Endodermal cell (in vitro differentiated cells): ENCODE measurements at regions not wholly inside any gene's neighbourhood (a gene's known extent, or its start where the extent isn't known, plus 50 kb on each side); places are given as distances from the start of the nearest gene placed in this dataset.
"Not testable (repeated sequence)": the region's sequence is repeated elsewhere in the genome, so short reads cannot be mapped to it uniquely, and the experiment has no call there.

Experiments used
- DNase-seq: peaks from one replicate; pipeline ENCODE4 v3.0.0-alpha.2; 2017
- H3K27ac ChIP-seq: 2 replicates; pipeline ENCODE4 v1.5.1; 2013; ENCODE audit warnings: mild to moderate bottlenecking, low read depth, low read length, moderate library complexity
- H3K27me3 ChIP-seq: 2 replicates; pipeline ENCODE4 v1.6.1; 2013; ENCODE audit warnings: mild to moderate bottlenecking, low read length, moderate library complexity; ENCODE audit not compliant: insufficient read depth, control insufficient read depth, poor library complexity, severe bottlenecking
- H3K36me3 ChIP-seq: 2 replicates; pipeline ENCODE4 v1.7.0; 2013; ENCODE audit warnings: mild to moderate bottlenecking, low read length, moderate library complexity; ENCODE audit not compliant: control insufficient read depth, insufficient read depth
- H3K4me1 ChIP-seq: one replicate; pipeline ENCODE4 v1.7.0; 2013; ENCODE audit warnings: low read length; ENCODE audit not compliant: control insufficient read depth, insufficient read depth
- H3K4me3 ChIP-seq: 2 replicates; pipeline ENCODE4 v1.5.1; 2013; ENCODE audit warnings: mild to moderate bottlenecking, low read length, moderate library complexity
- H3K9ac ChIP-seq: 2 replicates; pipeline ENCODE4 v1.6.1; 2013; ENCODE audit warnings: mild to moderate bottlenecking, low read length, moderate library complexity; ENCODE audit not compliant: poor library complexity, severe bottlenecking; ENCODE audit errors: extremely low read depth
- H3K9me3 ChIP-seq: 2 replicates; pipeline ENCODE4 v1.6.1; 2013; ENCODE audit warnings: mild to moderate bottlenecking, low read length, moderate library complexity; ENCODE audit not compliant: control insufficient read depth
- H3K27ac Mint-ChIP-seq: 2 replicates; pipeline ENCODE4 v1.8.0; 2020; ENCODE audit warnings: mixed read lengths
- H3K27me3 Mint-ChIP-seq: 2 replicates; pipeline ENCODE4 v1.8.0; 2021; ENCODE audit warnings: mild to moderate bottlenecking, mixed read lengths; ENCODE audit not compliant: insufficient read depth
- H3K36me3 Mint-ChIP-seq: 2 replicates; pipeline ENCODE4 v1.8.0; 2020; ENCODE audit warnings: low read depth, mixed read lengths
- H3K4me1 Mint-ChIP-seq: 2 replicates; pipeline ENCODE4 v1.8.0; 2020; ENCODE audit warnings: mixed read lengths
- H3K4me3 Mint-ChIP-seq: 2 replicates; pipeline ENCODE4 v1.8.0; 2020; ENCODE audit warnings: mild to moderate bottlenecking, moderate library complexity, mixed read lengths
- H3K9me3 Mint-ChIP-seq: 2 replicates; pipeline ENCODE4 v1.8.0; 2020; ENCODE audit warnings: mild to moderate bottlenecking, mixed read lengths
- WGBS, 2 experiments: methylation state at CpG; one replicate each; pipeline versions ENCODE4 v1.1.5 to v1.1.7; 2013; ENCODE audit warnings: missing lambda C conversion rate in 2 of 2, mixed read lengths in 1 of 2; ENCODE audit not compliant: insufficient coverage in 1 of 2, insufficient read length in 1 of 2; 5-methylcytosine and 5-hydroxymethylcytosine counted together
- TF ChIP-seq, protein P1 (sequence below): fragments of 200-600 bp; sonication (generic); conservative IDR thresholded peaks from 2 replicates; pipeline ENCODE4 v1.5.0; 2021; ENCODE audit warnings: antibody characterized with exemption, mild to moderate bottlenecking

DNA sequence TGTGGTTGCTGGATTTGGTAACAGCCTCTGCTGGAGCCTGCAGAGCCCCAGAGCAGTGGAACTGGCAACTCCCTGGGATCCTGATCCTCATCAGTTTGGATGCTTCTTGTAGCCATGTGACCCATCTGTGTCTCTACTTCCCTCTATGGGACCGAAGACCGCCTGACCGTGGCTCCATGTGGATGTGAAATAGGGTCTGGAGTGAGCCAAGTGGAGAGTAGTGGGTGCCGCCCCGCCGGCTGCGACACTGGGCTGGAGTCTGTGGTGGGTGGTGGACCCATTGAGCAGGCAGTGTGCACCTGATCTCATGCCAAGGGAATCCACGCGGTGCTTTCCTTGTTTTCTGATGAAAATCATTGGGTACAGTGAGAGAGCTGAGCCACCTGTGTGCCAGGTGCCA lies 543.2 kb upstream of the B3GAT1 start:
- H3K4me1 Mint-ChIP-seq = peaks cover 14% of the 10 kb centered on the region
- H3K9me3 ChIP-seq = no peaks in the 10 kb centered on the region
- H3K27ac Mint-ChIP-seq = no peak overlapping the region
- H3K9me3 Mint-ChIP-seq = no peaks in the 10 kb centered on the region
- H3K4me1 ChIP-seq = peaks cover 2% of the 10 kb centered on the region
- H3K4me3 ChIP-seq = no peak overlapping the region
- H3K27me3 Mint-ChIP-seq = peaks cover 3% of the 10 kb centered on the region
- no peaks in the 10 kb centered on the region for H3K36me3 ChIP-seq
- H3K9ac ChIP-seq = no peak overlapping the region
- 96 to 100% methylated on average over 3 to 9 of the region's 9 CpGs for WGBS, 2 experiments
- H3K27ac ChIP-seq = no peak overlapping the region
- TF ChIP-seq, protein P1, sequence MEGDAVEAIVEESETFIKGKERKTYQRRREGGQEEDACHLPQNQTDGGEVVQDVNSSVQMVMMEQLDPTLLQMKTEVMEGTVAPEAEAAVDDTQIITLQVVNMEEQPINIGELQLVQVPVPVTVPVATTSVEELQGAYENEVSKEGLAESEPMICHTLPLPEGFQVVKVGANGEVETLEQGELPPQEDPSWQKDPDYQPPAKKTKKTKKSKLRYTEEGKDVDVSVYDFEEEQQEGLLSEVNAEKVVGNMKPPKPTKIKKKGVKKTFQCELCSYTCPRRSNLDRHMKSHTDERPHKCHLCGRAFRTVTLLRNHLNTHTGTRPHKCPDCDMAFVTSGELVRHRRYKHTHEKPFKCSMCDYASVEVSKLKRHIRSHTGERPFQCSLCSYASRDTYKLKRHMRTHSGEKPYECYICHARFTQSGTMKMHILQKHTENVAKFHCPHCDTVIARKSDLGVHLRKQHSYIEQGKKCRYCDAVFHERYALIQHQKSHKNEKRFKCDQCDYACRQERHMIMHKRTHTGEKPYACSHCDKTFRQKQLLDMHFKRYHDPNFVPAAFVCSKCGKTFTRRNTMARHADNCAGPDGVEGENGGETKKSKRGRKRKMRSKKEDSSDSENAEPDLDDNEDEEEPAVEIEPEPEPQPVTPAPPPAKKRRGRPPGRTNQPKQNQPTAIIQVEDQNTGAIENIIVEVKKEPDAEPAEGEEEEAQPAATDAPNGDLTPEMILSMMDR = no peak
- H3K27me3 ChIP-seq = no peaks in the 10 kb centered on the region
- no peak for DNase-seq
- no peak overlapping the region for H3K4me3 Mint-ChIP-seq
- H3K36me3 Mint-ChIP-seq = no peaks in the 10 kb centered on the region

DNA sequence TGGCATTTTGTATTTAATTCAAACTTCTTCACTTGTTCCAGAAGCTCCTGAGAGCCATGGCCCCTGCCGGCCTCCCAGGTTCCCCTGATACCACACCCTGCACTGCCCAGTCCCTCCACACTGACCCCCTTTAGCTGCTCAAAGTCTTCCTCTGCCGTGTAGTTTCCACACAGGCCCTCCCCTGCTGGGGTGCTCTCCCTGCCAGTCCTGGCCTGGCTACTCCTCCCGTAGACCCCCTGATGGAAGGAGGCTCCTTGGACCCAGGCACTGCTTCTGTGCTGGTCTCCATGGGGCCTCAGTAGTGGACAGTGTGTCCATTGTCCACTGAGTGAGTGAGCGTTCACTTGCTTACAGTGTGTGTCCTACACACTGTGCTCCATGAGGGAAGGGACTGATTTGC lies 542.4 kb upstream of the B3GAT1 start:
- not testable (repeated sequence) for H3K4me3 Mint-ChIP-seq, H3K36me3 Mint-ChIP-seq, H3K9me3 ChIP-seq, H3K27ac ChIP-seq, H3K4me1 ChIP-seq, H3K36me3 ChIP-seq, H3K27me3 ChIP-seq, H3K9me3 Mint-ChIP-seq, H3K27ac Mint-ChIP-seq, H3K4me3 ChIP-seq, H3K27me3 Mint-ChIP-seq, DNase-seq, H3K9ac ChIP-seq
- 93 to 95% methylated on average over 3 to 4 of the region's 4 CpGs for WGBS, 2 experiments
- H3K4me1 Mint-ChIP-seq = peaks cover 16% of the 10 kb centered on the region

DNA sequence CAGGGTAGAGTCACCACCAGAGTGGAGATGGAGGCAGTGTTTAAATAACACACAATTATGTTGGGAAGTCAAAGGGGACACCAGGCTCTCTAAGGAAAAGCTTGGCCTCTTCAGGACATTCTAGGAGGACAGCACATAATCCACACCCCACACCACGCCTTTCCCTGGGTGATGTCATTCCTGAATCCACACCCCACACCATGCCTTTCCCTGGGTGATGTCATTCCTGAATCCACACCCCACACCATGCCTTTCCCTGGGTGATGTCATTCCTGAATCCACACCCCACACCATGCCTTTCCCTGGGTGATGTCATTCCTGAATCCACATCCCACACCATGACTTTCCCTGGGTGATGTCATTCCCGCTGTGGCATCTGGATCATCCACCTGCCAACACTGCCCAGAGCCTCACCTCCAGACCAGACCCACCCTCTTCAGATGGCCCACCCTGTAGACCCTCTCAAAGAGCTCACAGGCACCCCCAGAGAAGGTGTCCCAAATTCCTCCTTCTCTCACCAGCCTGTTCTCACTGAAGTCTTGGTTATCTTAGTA lies 541.5 kb upstream of the B3GAT1 start:
- not testable (repeated sequence) for H3K4me1 ChIP-seq, H3K4me3 Mint-ChIP-seq, H3K4me3 ChIP-seq, H3K36me3 Mint-ChIP-seq, H3K36me3 ChIP-seq, H3K27ac Mint-ChIP-seq, H3K27me3 Mint-ChIP-seq, H3K27me3 ChIP-seq, H3K9me3 Mint-ChIP-seq, H3K9me3 ChIP-seq, H3K27ac ChIP-seq, DNase-seq, H3K9ac ChIP-seq
- H3K4me1 Mint-ChIP-seq = peaks cover 16% of the 10 kb centered on the region
- WGBS, 2 experiments = 91% methylated on average over 2 of the region's 2 CpGs; no CpG with 5 or more reads in 1 of the 2 experiments

DNA sequence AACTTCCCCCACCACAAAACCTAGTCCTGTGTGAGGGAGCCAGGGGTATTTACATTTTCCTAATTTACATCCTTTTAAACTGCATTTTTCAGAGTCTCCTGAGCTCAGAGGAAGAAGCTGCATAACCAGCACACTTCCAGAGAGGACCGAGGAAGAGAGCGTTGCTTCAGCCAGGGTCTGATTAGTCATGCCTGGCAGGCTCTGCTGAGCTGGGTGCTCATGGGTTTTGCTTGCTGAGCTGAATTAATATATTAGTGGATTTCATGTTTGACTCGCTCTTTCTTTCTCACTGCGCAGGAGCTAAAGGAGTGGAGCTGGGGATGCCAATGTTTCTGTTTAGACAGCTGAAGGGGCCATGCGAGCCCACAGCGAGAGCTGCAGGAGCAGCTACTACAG lies 539.3 kb upstream of the B3GAT1 start:
- no peaks in the 10 kb centered on the region for H3K9me3 Mint-ChIP-seq
- TF ChIP-seq, protein P1 = no peak
- Histone ChIP-seq H3K9me3 (no peaks in the 10 kb centered on the region), H3K4me1 (peaks cover 5% of the 10 kb centered on the region), H3K36me3 (no peaks in the 10 kb centered on the region), H3K4me3 (no peak overlapping the region), H3K9ac (no peak overlapping the region), H3K27me3 (no peaks in the 10 kb centered on the region), H3K27ac (no peak overlapping the region)
- H3K27me3 Mint-ChIP-seq = peaks cover 4% of the 10 kb centered on the region
- DNase-seq = no peak
- H3K4me1 Mint-ChIP-seq = peaks cover 16% of the 10 kb centered on the region
- no peak overlapping the region for H3K4me3 Mint-ChIP-seq
- H3K36me3 Mint-ChIP-seq = no peaks in the 10 kb centered on the region
- 84 to 91% methylated on average over 4 to 6 of the region's 6 CpGs for WGBS, 2 experiments
- H3K27ac Mint-ChIP-seq = peak overlapping the region; percentile 42
